HG03066 (cell line): ENCODE measurements at regions not wholly inside any gene's neighbourhood (a gene's known extent, or its start where the extent isn't known, plus 50 kb on each side); places are given as distances from the start of the nearest gene placed in this dataset.
"Not testable (repeated sequence)": the region's sequence is repeated elsewhere in the genome, so short reads cannot be mapped to it uniquely, and the experiment has no call there.

ENCODE experiments used
- ATAC-seq: cut with Tn5 transposase; IDR thresholded peaks from one replicate; pipeline ENCODE4 v1.9.1; 2021; ENCODE audit warnings: low read depth; ENCODE audit not compliant: unreplicated experiment

DNA sequence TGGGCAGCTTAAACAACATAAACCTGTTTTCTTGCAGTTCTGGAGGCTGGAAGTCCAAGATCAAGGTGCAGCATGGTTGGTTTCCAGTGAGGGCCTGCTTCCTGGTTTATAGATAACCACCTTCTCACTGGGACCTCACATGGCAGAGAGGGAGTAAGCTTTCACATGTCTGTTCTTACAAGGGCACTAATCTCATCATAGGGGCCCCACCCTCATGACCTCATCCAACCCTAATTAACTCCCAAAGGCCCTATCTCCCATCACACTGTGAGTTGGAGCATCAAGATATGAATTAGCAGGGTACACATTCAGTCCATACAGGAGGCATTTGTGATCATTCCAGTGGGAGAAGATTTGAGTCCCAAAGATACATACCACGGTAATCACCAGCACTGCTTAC, 50.5 kb upstream of the GRIN2A start:
- ATAC-seq: no peak

GRCh38 chr16:10239640-10240039, 57.4 kb upstream of the GRIN2A start:
- ATAC-seq: no peak

DNA sequence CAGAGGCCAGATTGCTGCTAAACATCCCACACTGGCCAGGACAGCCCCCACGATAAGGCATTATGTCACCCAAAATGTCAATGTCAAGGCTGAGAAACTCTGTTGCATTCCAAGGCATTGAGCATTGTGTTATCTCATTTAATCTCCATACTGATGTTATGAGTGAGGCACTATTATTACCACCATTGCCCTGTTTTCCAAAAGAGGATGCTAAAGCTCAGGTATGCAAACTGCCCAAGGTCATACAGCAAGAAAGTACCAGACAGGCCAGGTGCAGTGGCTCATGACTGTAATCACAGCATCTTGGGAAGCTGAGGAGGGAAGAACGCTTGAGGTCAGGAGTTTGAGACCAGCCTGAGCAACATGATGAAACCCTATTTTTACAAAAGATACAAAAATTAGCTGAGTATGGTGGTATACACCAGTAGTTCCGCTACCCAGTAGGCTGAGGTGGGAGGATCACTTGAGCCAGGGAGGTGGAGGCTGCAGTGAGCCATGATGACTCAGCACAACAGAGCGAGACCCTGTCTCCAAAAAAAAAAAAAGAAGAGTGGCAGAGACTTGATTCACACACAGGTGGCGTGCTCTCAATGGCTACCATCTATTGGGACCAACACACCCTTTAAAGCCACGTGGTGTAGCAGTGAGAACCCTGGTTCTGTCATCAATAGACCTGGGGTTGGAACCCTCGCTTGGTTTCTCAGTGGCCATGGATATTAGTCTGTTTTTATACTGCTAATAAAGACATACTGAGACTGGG, 58.8 kb upstream of the GRIN2A start:
- ATAC-seq: no peak

GRCh38 chr16:10242097-10242496, 59.9 kb upstream of the GRIN2A start:
- ATAC-seq: no peak

GRCh38 chr16:10242916-10243315, 60.7 kb upstream of the GRIN2A start:
- no peak for ATAC-seq

DNA sequence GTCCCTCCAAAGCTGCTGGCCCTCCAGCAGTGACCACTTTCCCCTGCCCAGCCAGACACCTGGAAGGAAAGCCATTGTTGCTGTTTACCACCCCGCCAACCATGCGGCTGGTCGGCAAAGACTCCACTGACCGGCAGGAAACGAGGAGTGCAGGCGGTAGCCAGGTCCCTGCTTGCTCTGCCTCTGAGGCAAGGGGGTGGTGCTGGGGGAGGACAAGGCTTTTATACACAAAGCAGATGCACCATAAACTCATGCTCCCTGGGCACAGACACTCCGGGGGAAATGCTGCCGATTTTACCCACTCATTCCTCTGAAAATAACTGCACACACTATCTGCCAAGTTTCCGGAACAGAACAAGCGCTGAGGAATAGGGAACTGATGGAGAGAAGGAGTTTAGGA, 62.8 kb upstream of the GRIN2A start:
- no peak for ATAC-seq

DNA sequence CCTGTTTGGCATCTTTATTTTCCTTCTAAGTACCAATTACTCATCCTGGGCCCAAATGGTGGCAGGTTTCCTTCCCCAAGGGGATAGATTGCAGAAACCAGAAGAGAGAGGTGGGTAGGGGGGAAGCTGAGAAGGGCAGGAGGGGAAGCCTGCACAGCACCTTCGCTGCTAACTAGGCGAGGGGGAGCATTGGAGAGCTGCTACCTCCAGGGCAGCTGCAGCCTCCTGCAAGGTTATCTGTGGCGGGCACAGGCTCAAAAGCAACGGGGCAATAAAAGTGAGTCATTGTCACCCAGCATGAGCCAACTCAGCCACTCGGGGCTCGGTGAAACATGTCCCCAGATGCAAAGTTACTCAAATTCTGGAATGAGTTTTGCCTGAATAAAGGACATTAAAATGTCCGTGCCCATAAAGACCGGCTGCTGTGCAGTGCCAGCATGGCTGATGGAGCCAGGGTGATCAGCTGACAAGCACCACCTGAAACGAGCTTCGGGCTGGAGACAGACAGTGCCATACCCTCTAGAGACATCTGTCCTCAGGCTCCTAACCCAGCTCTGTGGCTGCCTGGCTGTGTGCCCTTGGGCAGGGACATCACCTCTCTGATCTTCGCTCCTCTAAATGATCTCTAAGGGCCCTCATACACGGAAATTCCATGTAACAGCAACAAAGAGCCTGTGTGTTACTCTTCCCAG, 68.1 kb upstream of the GRIN2A start:
- no peak for ATAC-seq

- ATAC-seq: no peak
Observed at GRCh38 chr16:10252155-10252554, 69.9 kb upstream of the GRIN2A start.

DNA sequence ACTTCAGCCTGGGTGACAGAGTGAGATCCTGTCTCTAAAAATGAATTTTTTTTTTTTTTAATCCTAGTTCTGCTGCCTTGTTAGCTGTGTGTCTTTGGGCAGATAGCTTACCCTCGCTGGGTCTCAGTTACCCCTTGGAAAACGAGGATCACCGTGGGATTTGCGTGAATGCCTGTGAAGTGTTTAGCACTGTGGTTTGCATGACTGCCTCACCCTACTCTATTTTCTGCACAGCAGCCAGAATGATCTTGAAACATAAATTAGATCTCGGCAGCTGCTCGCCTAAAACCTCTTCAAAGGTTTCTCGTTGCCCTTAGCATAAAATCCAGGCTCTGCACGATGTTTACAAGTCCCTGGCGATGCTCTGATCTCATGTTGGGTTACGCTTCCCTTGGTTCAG, 71.2 kb upstream of the GRIN2A start:
- no peak for ATAC-seq

DNA sequence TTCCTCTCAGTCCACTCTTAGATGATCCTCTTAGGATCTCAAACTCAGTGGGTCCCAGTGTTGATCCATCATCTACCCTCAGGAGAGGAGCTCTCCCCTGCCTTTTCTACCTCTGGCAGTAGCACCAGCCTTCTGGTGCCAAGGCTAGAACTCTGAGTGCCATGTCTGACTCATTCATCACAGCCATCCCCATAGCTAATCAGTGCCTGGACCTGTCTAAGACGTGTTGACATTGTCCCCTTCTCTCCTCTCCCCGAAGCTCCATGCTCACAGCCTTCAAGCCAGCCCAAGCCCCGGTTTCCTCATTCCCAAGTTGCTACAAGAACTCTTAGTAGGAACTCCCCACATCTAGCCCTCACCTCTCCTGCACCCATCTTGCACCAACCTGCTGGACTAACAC, 73.5 kb upstream of the GRIN2A start:
- no peak for ATAC-seq

DNA sequence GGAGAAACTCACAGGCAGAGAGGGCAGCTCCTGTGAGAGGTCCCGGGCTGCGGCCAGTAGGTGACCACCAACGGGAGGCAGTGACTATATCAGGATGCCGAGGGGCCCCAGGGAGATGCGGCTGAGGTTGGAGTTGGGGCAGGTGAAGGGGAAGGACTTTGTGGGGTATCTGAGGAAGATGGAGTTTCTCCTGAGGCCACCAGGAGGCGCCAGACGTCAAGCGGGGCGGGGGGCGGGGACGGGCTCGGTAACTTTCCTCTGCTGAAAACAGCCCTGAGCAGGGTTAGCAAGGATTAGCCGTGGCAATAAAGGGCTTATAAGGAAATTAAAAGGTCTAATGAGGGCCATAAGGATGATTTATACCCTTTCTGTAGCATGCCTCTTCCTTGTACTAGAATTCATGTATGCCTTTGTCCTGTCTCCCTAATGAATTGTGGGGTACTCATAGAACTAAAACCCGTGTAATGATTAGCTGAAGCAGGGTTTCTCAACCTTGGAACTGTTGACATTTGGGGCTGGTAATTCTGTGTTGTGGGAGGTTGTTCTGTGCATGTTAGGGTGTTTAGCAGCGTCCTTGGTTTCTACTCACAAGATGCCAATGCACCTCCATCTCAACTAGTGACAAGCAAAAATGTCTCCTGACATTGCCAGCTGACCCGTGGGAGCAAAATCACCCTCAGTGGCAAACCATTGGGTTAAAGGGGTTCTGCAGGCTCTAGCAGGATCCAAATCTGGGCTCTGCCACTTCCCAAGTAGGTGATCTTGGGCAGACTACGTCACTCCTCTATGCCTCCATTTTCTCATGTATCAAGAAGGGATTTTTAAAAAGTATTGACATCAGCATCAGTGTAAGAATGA, 74.8 kb upstream of the GRIN2A start:
- ATAC-seq: no peak

DNA sequence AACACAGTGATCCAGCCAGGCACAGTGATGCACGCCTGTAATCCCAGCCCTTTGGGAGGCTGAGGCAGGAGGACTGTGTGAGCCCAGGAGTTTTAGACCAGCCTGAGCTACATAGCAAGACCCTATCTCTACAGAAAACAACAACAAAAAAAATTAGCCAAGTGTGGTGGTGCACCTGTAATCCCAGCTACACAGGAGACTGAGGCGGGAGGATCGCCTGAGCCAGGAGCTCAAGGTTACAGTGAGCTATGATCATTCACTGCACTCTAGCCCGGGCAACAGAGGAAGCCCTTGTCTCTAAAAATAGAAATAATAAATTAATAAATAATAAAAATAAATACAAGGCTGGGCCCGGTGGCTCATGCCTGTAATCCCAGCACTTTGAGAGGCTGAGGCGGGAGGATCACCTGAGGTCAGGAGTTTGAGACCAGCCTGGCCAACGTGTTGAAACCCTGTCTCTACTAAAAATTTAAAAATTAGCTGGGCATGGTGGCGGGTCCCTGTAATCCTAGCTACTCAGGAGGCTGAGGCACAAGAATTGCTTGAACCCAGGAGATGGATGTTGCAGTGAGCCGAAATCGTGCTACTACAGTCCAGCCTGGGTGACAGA, 75.5 kb upstream of the GRIN2A start:
- not testable (repeated sequence) for ATAC-seq

DNA sequence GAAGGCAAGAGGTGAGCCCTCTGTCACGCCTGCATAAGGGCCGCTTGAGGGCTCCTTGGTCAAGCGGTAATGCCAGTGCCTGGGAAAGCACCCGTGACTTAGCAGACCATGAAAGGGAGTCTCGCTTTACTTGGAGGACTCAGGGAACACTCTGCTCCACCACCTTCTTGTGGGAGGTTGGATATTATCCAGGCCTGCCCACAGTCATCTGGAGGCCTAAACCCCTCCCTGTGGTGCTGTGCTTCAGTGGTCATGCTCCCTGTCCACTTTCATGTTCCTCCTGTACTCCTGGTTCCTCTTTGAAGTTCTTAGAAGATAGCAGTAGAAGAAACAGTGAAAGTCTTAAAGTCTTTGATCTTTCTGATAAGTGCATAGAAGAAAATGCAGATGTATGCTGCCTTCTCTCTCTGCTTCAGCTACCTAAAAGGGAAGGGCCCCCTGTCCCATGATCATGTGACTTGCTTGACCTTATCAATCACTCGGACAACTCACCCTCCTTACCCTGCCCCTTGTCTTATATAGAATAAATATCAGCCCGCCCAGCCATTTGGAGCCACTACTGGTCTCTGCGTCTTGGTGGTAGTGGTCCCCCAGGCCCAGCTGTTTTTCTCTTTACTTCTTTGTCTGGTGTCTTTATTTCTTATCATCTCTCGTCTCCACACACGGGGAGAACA, 76.8 kb upstream of the GRIN2A start:
- ATAC-seq: not testable (repeated sequence)

DNA sequence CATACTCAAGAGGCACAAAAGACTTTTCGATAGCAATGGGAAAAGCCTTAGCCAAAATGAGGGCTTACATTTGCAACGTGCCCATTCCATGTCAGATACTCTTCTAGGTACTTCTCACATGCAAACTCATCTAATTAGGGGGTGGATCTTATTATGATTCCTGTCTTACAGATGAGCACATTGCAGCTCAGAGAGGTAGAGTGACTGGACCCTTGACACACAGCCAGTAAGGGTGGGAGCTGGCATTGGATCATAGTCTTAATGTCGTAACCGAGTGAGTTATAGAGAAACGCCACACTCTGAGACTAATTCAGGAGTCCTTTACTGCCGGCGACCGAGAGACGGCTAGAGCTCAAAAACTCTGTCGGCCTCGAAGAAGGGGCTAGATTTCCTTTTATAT, 78.8 kb upstream of the GRIN2A start:
- ATAC-seq: no peak

DNA sequence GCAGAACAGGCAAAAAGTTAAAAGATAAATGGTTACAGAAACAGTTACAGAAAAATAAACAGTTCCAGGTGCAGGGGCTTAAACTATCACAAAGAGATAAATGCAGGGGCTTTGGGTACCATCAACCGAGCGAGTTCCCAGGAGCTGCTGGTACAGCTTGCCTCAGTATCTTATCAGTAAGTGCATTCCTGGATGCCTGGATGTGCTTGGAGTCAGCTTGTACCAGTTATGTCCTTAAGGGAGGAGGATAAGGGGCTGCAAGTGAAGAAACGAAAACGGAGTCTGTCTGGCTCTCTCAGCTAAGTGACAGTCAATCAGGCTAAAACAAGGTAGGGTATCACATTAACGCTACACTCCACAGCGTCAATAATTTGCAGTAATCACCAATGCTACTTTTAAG, 79.3 kb upstream of the GRIN2A start:
- ATAC-seq: not testable (repeated sequence)

- no peak for ATAC-seq
Observed at GRCh38 chr16:10262377-10263132, 80.3 kb upstream of the GRIN2A start.

DNA sequence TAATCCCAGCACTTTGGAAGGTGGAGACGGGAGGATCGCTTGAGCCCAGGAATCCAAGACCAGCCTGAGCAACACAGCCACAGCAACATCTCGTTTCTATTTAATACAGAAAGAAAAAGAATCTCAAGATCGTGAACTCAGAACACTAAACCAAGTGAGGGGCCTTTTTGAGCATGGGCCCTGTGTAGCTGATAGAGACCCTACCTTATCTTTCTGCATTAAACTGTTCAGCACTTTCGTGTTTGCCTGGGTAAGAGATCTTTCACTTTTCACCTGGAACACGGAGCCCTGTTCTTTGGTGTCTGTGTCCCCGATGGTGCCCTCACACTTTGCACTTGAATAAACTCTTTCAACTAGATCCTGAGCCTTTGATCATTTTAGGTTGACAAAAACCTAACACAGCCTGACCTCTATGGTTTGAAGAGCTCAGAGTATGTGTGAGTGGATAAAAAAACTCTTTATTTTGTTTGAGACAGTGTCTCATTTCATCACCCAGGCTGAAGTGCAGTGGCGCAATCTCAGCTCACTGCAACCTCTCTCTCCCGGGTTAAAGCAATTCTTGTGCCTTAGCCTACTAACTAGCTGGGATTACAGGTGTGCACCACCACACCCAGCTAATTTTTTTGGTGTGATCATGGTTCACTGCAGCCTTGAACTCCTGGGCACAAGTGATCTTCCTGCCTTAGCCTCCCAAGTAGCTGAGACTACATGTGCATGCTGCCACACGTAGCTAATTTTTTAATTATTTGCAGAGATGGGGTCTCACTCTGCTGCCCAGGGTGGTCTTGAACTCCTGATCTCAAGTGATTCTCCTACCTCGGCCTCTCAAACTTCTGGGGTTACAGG, 83.8 kb upstream of the GRIN2A start:
- ATAC-seq: no peak

GRCh38 chr16:10266809-10267208, 84.6 kb upstream of the GRIN2A start:
- no peak for ATAC-seq

GRCh38 chr16:10269632-10270031, 87.4 kb upstream of the GRIN2A start:
- no peak for ATAC-seq
